ENCODE measurements at regions not wholly inside any gene's neighbourhood (a gene's known extent, or its start where the extent isn't known, plus 50 kb on each side); places are given as distances from the start of the nearest gene placed in this dataset.

DNA sequence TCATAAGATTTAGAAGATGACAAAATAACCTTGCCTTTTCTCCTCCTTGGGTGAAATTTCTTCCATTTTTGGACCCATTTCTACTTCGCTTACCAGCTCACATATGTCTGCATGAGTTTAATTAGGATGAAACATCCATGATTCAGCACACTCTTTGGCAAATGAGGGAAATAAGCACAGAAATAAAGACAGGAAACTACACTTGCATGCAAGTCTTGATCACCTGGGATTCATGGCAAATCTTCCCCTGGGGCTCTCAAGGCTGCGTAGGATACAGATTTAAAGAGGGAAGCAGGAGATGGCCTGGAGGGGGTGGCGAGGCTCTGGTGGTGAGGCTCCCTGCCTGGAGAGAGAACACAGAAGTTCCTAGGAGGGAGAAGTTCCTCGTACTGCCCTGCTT is 147.8 kb downstream of the EDN3 start:
- H3K9ac ChIP-seq (ENCODE audit: low read length in 3 of 3): no peak overlapping the region
- H3K36me3 ChIP-seq (ENCODE audit: control insufficient read depth in 2 of 3, insufficient read depth in 3 of 3, low read length in 3 of 3): no peaks in the 10 kb centered on the region
- intact Hi-C loops (cut with DNase I): no loop called here
- no peaks in the 10 kb centered on the region for H3K9me3 ChIP-seq (ENCODE audit: control insufficient read depth in 2 of 3, insufficient read depth in 1 of 3, low read length in 3 of 3)
- H3K4me1 ChIP-seq (ENCODE audit: control insufficient read depth in 2 of 3, insufficient read depth in 2 of 3, low read depth in 1 of 3, low read length in 3 of 3): no peaks in the 10 kb centered on the region
- FAIRE-seq (no peak), DNase-seq (no peak)
- no peaks in the 10 kb centered on the region for H3K27me3 ChIP-seq (ENCODE audit: control insufficient read depth, insufficient read depth, low read length)
- H3K4me3 ChIP-seq (ENCODE audit: low read length in 3 of 3): no peak overlapping the region
- H3K27ac ChIP-seq (ENCODE audit: low read depth in 2 of 2, low read length in 2 of 2): no peak overlapping the region
- TF ChIP-seq, protein P1, sequence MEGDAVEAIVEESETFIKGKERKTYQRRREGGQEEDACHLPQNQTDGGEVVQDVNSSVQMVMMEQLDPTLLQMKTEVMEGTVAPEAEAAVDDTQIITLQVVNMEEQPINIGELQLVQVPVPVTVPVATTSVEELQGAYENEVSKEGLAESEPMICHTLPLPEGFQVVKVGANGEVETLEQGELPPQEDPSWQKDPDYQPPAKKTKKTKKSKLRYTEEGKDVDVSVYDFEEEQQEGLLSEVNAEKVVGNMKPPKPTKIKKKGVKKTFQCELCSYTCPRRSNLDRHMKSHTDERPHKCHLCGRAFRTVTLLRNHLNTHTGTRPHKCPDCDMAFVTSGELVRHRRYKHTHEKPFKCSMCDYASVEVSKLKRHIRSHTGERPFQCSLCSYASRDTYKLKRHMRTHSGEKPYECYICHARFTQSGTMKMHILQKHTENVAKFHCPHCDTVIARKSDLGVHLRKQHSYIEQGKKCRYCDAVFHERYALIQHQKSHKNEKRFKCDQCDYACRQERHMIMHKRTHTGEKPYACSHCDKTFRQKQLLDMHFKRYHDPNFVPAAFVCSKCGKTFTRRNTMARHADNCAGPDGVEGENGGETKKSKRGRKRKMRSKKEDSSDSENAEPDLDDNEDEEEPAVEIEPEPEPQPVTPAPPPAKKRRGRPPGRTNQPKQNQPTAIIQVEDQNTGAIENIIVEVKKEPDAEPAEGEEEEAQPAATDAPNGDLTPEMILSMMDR (IDR thresholded peaks at IDR 0.05; ENCODE audit: borderline replicate concordance, extremely low read depth, insufficient read depth): no peak

DNA sequence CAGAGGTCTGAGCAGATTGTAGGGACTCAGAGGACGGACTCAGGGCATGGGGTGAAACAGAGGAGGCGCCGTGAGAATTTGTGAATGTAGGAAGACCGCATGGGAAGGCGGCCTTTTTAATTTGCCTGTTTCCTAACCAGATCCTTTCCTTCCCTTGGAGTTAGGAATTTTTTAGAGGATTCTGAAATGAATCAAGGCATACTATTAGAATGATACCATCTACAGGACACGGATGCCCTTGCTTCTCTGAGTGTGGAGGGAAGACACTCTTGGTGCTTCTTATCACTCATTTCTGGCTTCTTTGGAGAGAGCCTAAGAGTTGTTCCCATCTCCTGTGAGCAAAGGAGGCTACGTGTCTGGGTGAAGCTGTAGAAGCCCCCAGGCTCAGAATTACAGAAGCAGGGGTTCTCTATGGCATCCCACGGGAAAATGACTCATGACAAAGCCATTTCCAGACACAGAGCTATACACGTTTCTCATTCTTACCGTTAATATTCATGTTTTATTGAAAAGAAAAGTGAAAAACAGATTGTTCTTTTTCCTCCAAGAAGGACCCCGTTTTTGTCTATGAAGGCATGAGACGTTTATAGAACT is 148.5 kb downstream of the EDN3 start:
- no peaks in the 10 kb centered on the region for H3K4me1 ChIP-seq (ENCODE audit: control insufficient read depth in 2 of 3, insufficient read depth in 2 of 3, low read depth in 1 of 3, low read length in 3 of 3)
- H3K9ac ChIP-seq (ENCODE audit: low read length in 3 of 3): no peak overlapping the region
- TF ChIP-seq, protein P1 (IDR thresholded peaks at IDR 0.05; ENCODE audit: borderline replicate concordance, extremely low read depth, insufficient read depth): no peak
- intact Hi-C loops (cut with DNase I): no loop called here
- no peaks in the 10 kb centered on the region for H3K27me3 ChIP-seq (ENCODE audit: control insufficient read depth, insufficient read depth, low read length)
- H3K4me3 ChIP-seq (ENCODE audit: low read length in 3 of 3): no peak overlapping the region
- DNase-seq: no peak
- H3K27ac ChIP-seq (ENCODE audit: low read depth in 2 of 2, low read length in 2 of 2): no peak overlapping the region
- H3K9me3 ChIP-seq (ENCODE audit: control insufficient read depth in 2 of 3, insufficient read depth in 1 of 3, low read length in 3 of 3): no peaks in the 10 kb centered on the region
- FAIRE-seq: no peak
- H3K36me3 ChIP-seq (ENCODE audit: control insufficient read depth in 2 of 3, insufficient read depth in 3 of 3, low read length in 3 of 3): no peaks in the 10 kb centered on the region

DNA sequence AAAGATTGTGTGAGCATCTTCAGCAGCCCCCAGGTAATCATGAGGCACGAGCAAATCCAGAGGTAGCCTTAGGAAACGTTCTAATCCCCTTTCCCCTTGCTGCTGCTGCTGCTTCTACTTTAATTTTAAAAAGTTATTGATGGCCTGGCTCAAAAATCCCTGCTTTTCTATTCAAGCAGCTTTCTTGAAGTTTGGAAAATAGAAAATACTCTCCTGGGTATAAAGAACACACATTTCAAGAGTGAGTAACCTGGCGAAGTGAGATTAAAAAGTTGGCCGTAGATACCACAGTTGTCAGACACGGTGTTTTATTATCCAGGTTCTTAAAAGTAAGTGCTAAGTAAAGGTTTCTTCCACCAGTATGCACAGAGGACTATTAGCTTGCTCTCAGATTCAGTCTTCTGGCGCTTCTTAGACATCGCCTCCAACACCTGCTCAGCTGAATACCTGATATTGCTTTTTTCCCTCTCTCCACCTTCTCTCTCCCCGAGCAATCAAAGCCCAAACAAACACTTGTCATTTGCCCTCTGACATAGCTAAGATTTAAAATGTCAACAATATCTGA is 150.7 kb downstream of the EDN3 start:
- Histone ChIP-seq H3K27me3 (ENCODE audit: control insufficient read depth, insufficient read depth, low read length) (no peaks in the 10 kb centered on the region), H3K9me3 (ENCODE audit: control insufficient read depth in 2 of 3, insufficient read depth in 1 of 3, low read length in 3 of 3) (no peaks in the 10 kb centered on the region), H3K4me3 (ENCODE audit: low read length in 3 of 3) (no peak overlapping the region), H3K9ac (ENCODE audit: low read length in 3 of 3) (no peak overlapping the region), H3K36me3 (ENCODE audit: control insufficient read depth in 2 of 3, insufficient read depth in 3 of 3, low read length in 3 of 3) (no peaks in the 10 kb centered on the region), H3K27ac (ENCODE audit: low read depth in 2 of 2, low read length in 2 of 2) (no peak overlapping the region), H3K4me1 (ENCODE audit: control insufficient read depth in 2 of 3, insufficient read depth in 2 of 3, low read depth in 1 of 3, low read length in 3 of 3) (peaks cover 0 to 5% (median 5%) of the 10 kb centered on the region in 3 donors)
- FAIRE-seq (no peak), DNase-seq (no peak)
- TF ChIP-seq, protein P1 (IDR thresholded peaks at IDR 0.05; ENCODE audit: borderline replicate concordance, extremely low read depth, insufficient read depth): no peak
- intact Hi-C loops (cut with DNase I): no loop called here

DNA sequence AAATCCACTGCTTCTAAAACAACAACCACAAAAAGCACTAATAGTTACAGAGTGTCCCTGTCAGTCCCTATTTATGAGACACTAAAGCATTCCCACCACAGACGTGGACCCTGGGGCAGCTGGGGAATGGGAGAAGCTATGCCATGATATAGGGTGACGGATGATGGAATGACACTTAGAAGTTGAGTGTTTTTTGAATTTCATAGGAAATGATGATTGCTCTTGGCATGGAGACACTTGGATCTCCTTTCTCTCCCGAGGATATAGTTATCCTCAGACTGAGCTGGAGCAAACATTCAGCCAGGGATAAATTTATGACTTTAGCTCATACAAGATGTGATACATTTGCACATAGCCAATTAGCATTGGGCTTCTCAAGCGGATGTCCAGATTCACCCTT is 151.2 kb downstream of the EDN3 start:
- intact Hi-C loops (cut with DNase I): no loop called here

More for the DNA sequence above, 151.2 kb downstream of the EDN3 start:
- Histone ChIP-seq H3K9me3 (ENCODE audit: control insufficient read depth in 2 of 3, insufficient read depth in 1 of 3, low read length in 3 of 3) (no peaks in the 10 kb centered on the region), H3K9ac (ENCODE audit: low read length in 3 of 3) (no peak overlapping the region), H3K27me3 (ENCODE audit: control insufficient read depth, insufficient read depth, low read length) (no peaks in the 10 kb centered on the region), H3K4me1 (ENCODE audit: control insufficient read depth in 2 of 3, insufficient read depth in 2 of 3, low read depth in 1 of 3, low read length in 3 of 3) (peaks cover 0 to 5% (median 5%) of the 10 kb centered on the region in 3 donors), H3K4me3 (ENCODE audit: low read length in 3 of 3) (no peak overlapping the region), H3K27ac (ENCODE audit: low read depth in 2 of 2, low read length in 2 of 2) (no peak overlapping the region), H3K36me3 (ENCODE audit: control insufficient read depth in 2 of 3, insufficient read depth in 3 of 3, low read length in 3 of 3) (no peaks in the 10 kb centered on the region)
- DNase-seq (no peak), FAIRE-seq (no peak)
- TF ChIP-seq, protein P1 (IDR thresholded peaks at IDR 0.05; ENCODE audit: borderline replicate concordance, extremely low read depth, insufficient read depth): no peak
